BJ (cell line): ENCODE measurements at regions not wholly inside any gene's neighbourhood (a gene's known extent, or its start where the extent isn't known, plus 50 kb on each side); places are given as distances from the start of the nearest gene placed in this dataset.

Experiments
- CTCF ChIA-PET: fragments of 350-600 bp; formaldehyde crosslinking; extraction: SDS; loops from one replicate; lab custom pipeline; 2021; ENCODE audit warnings: antibody characterized with exemption, inconsistent platforms; lab: Yijun Ruan, JAX
- POLR2A ChIA-PET: fragments of 300-600 bp; sonication (Branson Sonifier 250); formaldehyde crosslinking; extraction: SDS; loops from one replicate; lab custom pipeline; 2021; ENCODE audit warnings: antibody characterized with exemption; lab: Charles Lee
- DNase-seq: peaks from one replicate; pipeline ENCODE4 v3.0.0-alpha.2; 2011; ENCODE audit warnings: low read depth
- H3K27me3 ChIP-seq: 2 replicates; pipeline ENCODE4 v1.6.0; 2011; ENCODE audit warnings: low read length; ENCODE audit not compliant: control insufficient read depth, insufficient read depth
- H3K36me3 ChIP-seq: 2 replicates; pipeline ENCODE4 v1.5.1; 2011; ENCODE audit warnings: low read length; ENCODE audit not compliant: control insufficient read depth, insufficient read depth
- H3K4me3 ChIP-seq: 2 replicates; pipeline ENCODE4 v1.5.1; 2011; ENCODE audit warnings: low read depth, mild to moderate bottlenecking, control low read depth, low read length
- CTCF ChIP-seq: IDR thresholded peaks from 2 replicates; pipeline ENCODE4 v1.5.1; 2011; ENCODE audit warnings: low read depth, mild to moderate bottlenecking, control low read depth, inconsistent platforms, low read length, moderate library complexity; ENCODE audit not compliant: insufficient read depth

GRCh38 chr7:79570903-79571302, 117.4 kb upstream of the MAGI2 start:
- H3K36me3 ChIP-seq: no peaks in the 10 kb centered on the region
- ChIA-PET POLR2A (no interaction called here), CTCF (no interaction called here)
- H3K4me3 ChIP-seq: no peak overlapping the region
- no peak for TF ChIP-seq CTCF
- DNase-seq: no peak
- no peaks in the 10 kb centered on the region for H3K27me3 ChIP-seq

GRCh38 chr7:79563821-79564522, 110.5 kb upstream of the MAGI2 start:
- TF ChIP-seq CTCF: no peak
- Histone ChIP-seq H3K27me3 (no peaks in the 10 kb centered on the region), H3K4me3 (no peak overlapping the region), H3K36me3 (no peaks in the 10 kb centered on the region)
- DNase-seq: no peak
- ChIA-PET POLR2A (no interaction called here), CTCF (no interaction called here)

DNA sequence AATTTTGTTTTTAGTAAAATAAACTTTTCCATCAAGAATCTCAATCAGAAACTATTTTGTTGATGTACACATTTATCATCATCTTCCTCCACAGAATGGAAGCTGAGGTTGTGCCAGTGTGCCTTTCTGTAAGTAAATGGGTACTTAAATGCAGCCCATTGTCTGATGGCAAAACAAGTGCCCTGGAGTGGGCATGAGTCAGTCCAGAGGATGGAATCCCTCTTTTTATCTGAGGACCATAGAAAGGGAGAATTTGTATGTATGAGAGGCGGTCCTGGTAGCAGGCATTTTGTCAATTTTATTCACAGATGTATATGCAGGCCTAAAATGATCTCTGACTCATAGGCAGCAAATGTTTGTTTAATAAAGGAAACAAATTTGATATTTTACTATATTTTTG, 102.1 kb upstream of the MAGI2 start:
- CTCF ChIA-PET: no interaction called here
- no peak for DNase-seq
- Histone ChIP-seq H3K4me3 (no peak overlapping the region), H3K36me3 (no peaks in the 10 kb centered on the region), H3K27me3 (no peaks in the 10 kb centered on the region)
- no peak for TF ChIP-seq CTCF
- POLR2A ChIA-PET: no interaction called here

DNA sequence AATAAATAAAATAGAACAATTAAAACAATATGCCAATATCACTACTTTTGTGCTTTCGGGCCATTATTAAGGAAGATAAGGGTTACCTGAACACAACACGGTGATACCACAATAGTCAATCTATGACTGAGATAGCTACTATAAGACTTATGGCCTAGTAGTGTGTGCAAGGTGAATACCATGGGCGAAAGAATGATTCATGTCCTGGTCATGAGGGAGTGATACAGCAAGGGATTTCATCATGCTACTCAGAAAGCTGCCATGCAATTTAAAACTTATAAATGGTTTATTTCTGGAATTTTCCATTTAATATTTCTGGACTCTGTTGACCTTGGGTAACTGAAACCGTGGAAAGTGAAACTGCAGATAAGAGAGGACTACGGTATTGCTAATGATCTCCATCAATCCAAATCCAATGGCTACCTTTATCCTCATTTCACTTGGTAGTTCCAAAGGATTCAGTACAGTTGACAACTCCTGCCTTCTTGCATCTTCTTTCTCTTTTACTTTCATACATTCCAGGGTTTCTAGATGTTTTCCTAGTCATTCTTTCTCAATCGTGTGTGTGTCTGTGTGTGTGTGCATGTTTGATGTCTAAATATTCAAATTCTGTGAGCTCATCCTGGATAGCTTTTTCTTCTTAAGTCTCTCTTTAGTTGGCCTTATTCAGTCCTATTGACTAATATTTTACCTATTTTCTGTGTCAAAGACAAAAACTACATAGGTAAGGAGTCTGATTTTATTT, 100.5 kb upstream of the MAGI2 start:
- no peak for TF ChIP-seq CTCF
- no peak for DNase-seq
- Histone ChIP-seq H3K36me3 (no peaks in the 10 kb centered on the region), H3K4me3 (no peak overlapping the region), H3K27me3 (no peaks in the 10 kb centered on the region)
- ChIA-PET CTCF (no interaction called here), POLR2A (no interaction called here)

GRCh38 chr7:79552463-79552862, 99.0 kb upstream of the MAGI2 start:
- POLR2A ChIA-PET: no interaction called here
- H3K27me3 ChIP-seq: no peaks in the 10 kb centered on the region
- DNase-seq: no peak
- no peaks in the 10 kb centered on the region for H3K36me3 ChIP-seq
- CTCF ChIA-PET: no interaction called here
- no peak for TF ChIP-seq CTCF
- H3K4me3 ChIP-seq: no peak overlapping the region
